H9 (cell line): ENCODE measurements at regions not wholly inside any gene's neighbourhood (a gene's known extent, or its start where the extent isn't known, plus 50 kb on each side); places are given as distances from the start of the nearest gene placed in this dataset.

Experiments used
- DNase-seq: peaks from one replicate; pipeline ENCODE4 v3.0.0-alpha.2; 2017
- H2AFZ ChIP-seq: one replicate; pipeline ENCODE4 v1.6.1; 2013; ENCODE audit warnings: mild to moderate bottlenecking, low read length, control low read depth, moderate library complexity
- H2AK5ac ChIP-seq: 2 replicates; pipeline ENCODE4 v1.6.1; 2013; ENCODE audit warnings: low read length, control low read depth, mixed read lengths; ENCODE audit not compliant: insufficient read length
- H2BK120ac ChIP-seq: one replicate; pipeline ENCODE4 v1.6.1; 2013; ENCODE audit warnings: low read depth, mild to moderate bottlenecking, low read length, control low read depth, inconsistent platforms; ENCODE audit not compliant: poor library complexity, severe bottlenecking
- H2BK12ac ChIP-seq: 2 replicates; pipeline ENCODE4 v1.6.1; 2013; ENCODE audit warnings: low read length, control low read depth, mixed read lengths, low read depth; ENCODE audit not compliant: insufficient read length
- H2BK15ac ChIP-seq: 2 replicates; pipeline ENCODE4 v1.6.1; 2013; ENCODE audit warnings: low read depth, low read length, control low read depth
- H2BK20ac ChIP-seq: one replicate; pipeline ENCODE4 v1.6.1; 2013; ENCODE audit warnings: low read depth, mild to moderate bottlenecking, low read length, control low read depth, inconsistent platforms; ENCODE audit not compliant: poor library complexity, severe bottlenecking
- H2BK5ac ChIP-seq: 2 replicates; pipeline ENCODE4 v1.6.1; 2013; ENCODE audit warnings: low read length, control low read depth, mixed read lengths; ENCODE audit not compliant: insufficient read length
- H3K14ac ChIP-seq: 2 replicates; pipeline ENCODE4 v1.6.1; 2013; ENCODE audit warnings: low read length, control low read depth; ENCODE audit not compliant: insufficient read depth
- H3K18ac ChIP-seq: 2 replicates; pipeline ENCODE4 v1.6.1; 2013; ENCODE audit warnings: low read depth, mild to moderate bottlenecking, mixed read lengths, low read length, control low read depth; ENCODE audit not compliant: insufficient read length
- H3K23ac ChIP-seq: 2 replicates; pipeline ENCODE4 v1.6.1; 2013; ENCODE audit warnings: low read length, control low read depth, mixed read lengths, low read depth; ENCODE audit not compliant: insufficient read length
- H3K23me2 ChIP-seq: 2 replicates; pipeline ENCODE4 v1.6.1; 2013; ENCODE audit warnings: low read depth, mild to moderate bottlenecking, mixed read lengths, low read length, control low read depth; ENCODE audit not compliant: insufficient read length, poor library complexity, severe bottlenecking
- H3K27ac ChIP-seq: 2 replicates; pipeline ENCODE4 v1.5.1; 2013; ENCODE audit warnings: low read length, control low read depth, mixed read lengths, low read depth; ENCODE audit not compliant: insufficient read length
- H3K27me3 ChIP-seq: 2 replicates; pipeline ENCODE4 v1.6.1; 2013; ENCODE audit warnings: low read length, control low read depth, inconsistent platforms; ENCODE audit not compliant: insufficient read depth
- H3K4ac ChIP-seq: 2 replicates; pipeline ENCODE4 v1.6.1; 2013; ENCODE audit warnings: low read depth, mild to moderate bottlenecking, control low read depth, inconsistent platforms, low read length, moderate library complexity
- H3K4me1 ChIP-seq: 2 replicates; pipeline ENCODE4 v1.6.1; 2013; ENCODE audit warnings: low read length, control low read depth, inconsistent platforms; ENCODE audit not compliant: insufficient read depth
- H3K4me2 ChIP-seq: 2 replicates; pipeline ENCODE4 v1.6.1; 2013; ENCODE audit warnings: low read length, control low read depth, mixed read lengths; ENCODE audit not compliant: insufficient read length, insufficient read depth
- H3K56ac ChIP-seq: 2 replicates; pipeline ENCODE4 v1.6.1; 2013; ENCODE audit warnings: low read depth, mild to moderate bottlenecking, mixed read lengths, low read length, control low read depth; ENCODE audit not compliant: insufficient read length
- H3K79me1 ChIP-seq: 2 replicates; pipeline ENCODE4 v1.6.1; 2013; ENCODE audit warnings: low read depth, mild to moderate bottlenecking, moderate library complexity, low read length, control low read depth, inconsistent platforms; ENCODE audit not compliant: insufficient read depth, poor library complexity, severe bottlenecking
- H3K79me2 ChIP-seq: 2 replicates; pipeline ENCODE4 v1.6.1; 2013; ENCODE audit warnings: low read length, control low read depth, inconsistent platforms; ENCODE audit not compliant: insufficient read depth
- H3K9ac ChIP-seq: 2 replicates; pipeline ENCODE4 v1.6.1; 2013; ENCODE audit warnings: low read length, control low read depth, mixed read lengths; ENCODE audit not compliant: insufficient read length; ENCODE audit errors: extremely low read depth
- H3K9me3 ChIP-seq: one replicate; pipeline ENCODE4 v1.6.1; 2013; ENCODE audit warnings: low read depth, low read length, inconsistent platforms; ENCODE audit not compliant: control insufficient read depth
- H3T11ph ChIP-seq: one replicate; pipeline ENCODE4 v1.6.1; 2013; ENCODE audit warnings: mild to moderate bottlenecking, low read length, control low read depth, inconsistent platforms
- H4K20me1 ChIP-seq: one replicate; pipeline ENCODE4 v1.6.1; 2013; ENCODE audit not compliant: control insufficient read depth, insufficient read length, insufficient read depth
- H4K5ac ChIP-seq: 2 replicates; pipeline ENCODE4 v1.6.1; 2013; ENCODE audit warnings: low read depth, mild to moderate bottlenecking, mixed read lengths, low read length, control low read depth; ENCODE audit not compliant: insufficient read length
- H4K8ac ChIP-seq: replicated peaks from 2 replicates; pipeline ENCODE4 v1.6.1; 2013; ENCODE audit warnings: low read length, control low read depth, mixed read lengths, low read depth; ENCODE audit not compliant: insufficient read length
- H4K91ac ChIP-seq: 2 replicates; pipeline ENCODE4 v1.6.1; 2013; ENCODE audit warnings: low read depth, mild to moderate bottlenecking, moderate library complexity, mixed read lengths, low read length, control low read depth; ENCODE audit not compliant: insufficient read length
- H3K27ac Mint-ChIP-seq, 3 experiments: 2 replicates in 2 of 3; 3 replicates in 1 of 3; pipeline ENCODE4 v1.8.0; 2020 to 2021; ENCODE audit warnings: mixed read lengths in 3 of 3, mild to moderate bottlenecking in 1 of 3, moderate library complexity in 1 of 3
- H3K27me3 Mint-ChIP-seq: 2 replicates; pipeline ENCODE4 v1.8.0; 2021; ENCODE audit warnings: low read depth, mild to moderate bottlenecking, moderate library complexity, mixed read lengths
- H3K36me3 Mint-ChIP-seq, 3 experiments: 2 replicates in 2 of 3; 3 replicates in 1 of 3; pipeline ENCODE4 v1.8.0; 2020 to 2021; ENCODE audit warnings: low read depth in 3 of 3, mixed read lengths in 3 of 3; ENCODE audit not compliant: insufficient read depth in 1 of 3
- H3K4me1 Mint-ChIP-seq, 2 experiments: 2 replicates each; pipeline ENCODE4 v1.8.0; 2020; ENCODE audit warnings: mixed read lengths in 2 of 2
- H3K4me3 Mint-ChIP-seq, 2 experiments: 2 replicates in 1 of 2; 3 replicates in 1 of 2; pipeline ENCODE4 v1.8.0; 2020 to 2021; ENCODE audit warnings: mild to moderate bottlenecking in 2 of 2, mixed read lengths in 2 of 2, moderate library complexity in 1 of 2
- H3K9me3 Mint-ChIP-seq, 2 experiments: 2 replicates in 1 of 2; 3 replicates in 1 of 2; pipeline ENCODE4 v1.8.0; 2020; ENCODE audit warnings: mild to moderate bottlenecking in 2 of 2, mixed read lengths in 2 of 2, moderate library complexity in 1 of 2
- CTCF ChIP-seq: fragments of 200-600 bp; sonication (generic); conservative IDR thresholded peaks from 3 replicates; pipeline ENCODE4 v1.8.0; 2021; ENCODE audit warnings: antibody characterized with exemption, mild to moderate bottlenecking
- WGBS: extraction: QIAGEN DNeasy Blood & Tissue Kit; methylation state at CpG from one replicate; pipeline ENCODE4 v1.1.7; 2013; ENCODE audit warnings: missing lambda C conversion rate, low lambda C conversion rate, mixed read lengths; ENCODE audit not compliant: insufficient read length; ENCODE audit errors: extremely low coverage; 5-methylcytosine and 5-hydroxymethylcytosine counted together

DNA sequence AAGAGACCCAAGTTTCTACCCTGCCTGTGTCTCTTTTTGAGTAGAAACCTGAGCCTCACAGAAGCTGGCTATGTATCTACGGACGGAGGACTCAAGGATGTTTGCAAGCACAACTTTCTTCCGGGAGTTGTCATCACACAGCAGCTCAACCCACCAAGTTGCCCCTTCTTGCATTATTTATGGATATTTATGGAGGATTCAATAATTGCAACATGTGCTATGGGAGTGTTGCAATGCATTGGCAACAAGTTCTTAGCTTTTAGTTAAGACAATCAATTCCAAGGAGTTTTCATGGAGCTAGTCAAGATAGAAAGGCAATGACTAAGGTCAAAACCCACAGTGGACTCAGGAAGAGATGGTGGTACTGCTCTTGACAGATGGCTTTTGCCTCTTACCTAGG is 336.9 kb downstream of the ENC1 start:
- no peaks in the 10 kb centered on the region for H3K79me2 ChIP-seq
- no peak overlapping the region for H2BK12ac ChIP-seq
- no peak overlapping the region for H4K8ac ChIP-seq
- no peak overlapping the region for H3K4me2 ChIP-seq
- H3K27me3 Mint-ChIP-seq: no peaks in the 10 kb centered on the region
- no peak overlapping the region for H4K5ac ChIP-seq
- no peaks in the 10 kb centered on the region for H3K79me1 ChIP-seq
- no peak overlapping the region for H2AFZ ChIP-seq
- no peak overlapping the region for H3T11ph ChIP-seq
- no peaks in the 10 kb centered on the region for H3K23me2 ChIP-seq
- H3K27ac ChIP-seq: no peak overlapping the region
- no peak overlapping the region for H2BK15ac ChIP-seq
- H3K9me3 Mint-ChIP-seq: no peaks in the 10 kb centered on the region; a peak in 1 of 5 replicates
- no peak overlapping the region for H3K18ac ChIP-seq
- H3K27me3 ChIP-seq: no peaks in the 10 kb centered on the region
- H3K36me3 Mint-ChIP-seq: no peaks in the 10 kb centered on the region; a peak in 1 of 7 replicates
- no peak overlapping the region for H2BK120ac ChIP-seq
- H3K9me3 ChIP-seq: no peaks in the 10 kb centered on the region
- no peak overlapping the region for H3K4me3 Mint-ChIP-seq
- H4K91ac ChIP-seq: no peak overlapping the region
- no peak overlapping the region for H3K56ac ChIP-seq
- no peak overlapping the region for H3K23ac ChIP-seq
- no peaks in the 10 kb centered on the region for H3K4me1 Mint-ChIP-seq
- H2BK5ac ChIP-seq: no peak overlapping the region
- H3K4ac ChIP-seq: no peak overlapping the region
- H2AK5ac ChIP-seq: no peak overlapping the region
- no peak overlapping the region for H3K9ac ChIP-seq
- no peak overlapping the region for H3K27ac Mint-ChIP-seq
- TF ChIP-seq CTCF: no peak
- no CpG with 5 or more reads among the region's 3 CpGs for WGBS
- H4K20me1 ChIP-seq: no peaks in the 10 kb centered on the region
- H3K14ac ChIP-seq: no peak overlapping the region
- H2BK20ac ChIP-seq: no peak overlapping the region
- no peaks in the 10 kb centered on the region for H3K4me1 ChIP-seq
- no peak for DNase-seq
